ENCODE measurements at regions not wholly inside any gene's neighbourhood (a gene's known extent, or its start where the extent isn't known, plus 50 kb on each side); places are given as distances from the start of the nearest gene placed in this dataset.
A peak's percentile ranks its signal among the peaks of the same experiment; 100 is the strongest.

GRCh38 chr1:191882870-191883269, 275.4 kb upstream of the RGS18 start:
- no peaks in the 10 kb centered on the region for H3K36me3 Mint-ChIP-seq
- peaks cover 0 to 3% of the 10 kb centered on the region in 2 donors for H3K9me3 Mint-ChIP-seq
- no peak for ATAC-seq
- H3K27ac Mint-ChIP-seq, result no peak overlapping the region
- no peak for DNase-seq (ENCODE audit: low spot score in 2 of 2)

- no peak for DNase-seq (ENCODE audit: low spot score in 2 of 2)
- H3K9me3 Mint-ChIP-seq, result peaks cover 0 to 3% of the 10 kb centered on the region in 2 donors
- H3K27ac Mint-ChIP-seq, result no peak overlapping the region
- ATAC-seq, result no peak
- H3K36me3 Mint-ChIP-seq, result no peaks in the 10 kb centered on the region
Observed at GRCh38 chr1:191886977-191887376, 271.3 kb upstream of the RGS18 start.

- DNase-seq (ENCODE audit: low spot score in 2 of 2) (no peak), ATAC-seq (no peak)
- H3K36me3 Mint-ChIP-seq, result no peaks in the 10 kb centered on the region
- H3K27ac Mint-ChIP-seq, result no peak overlapping the region
- H3K9me3 Mint-ChIP-seq, result peaks cover 0 to 3% of the 10 kb centered on the region in 2 donors
Observed at GRCh38 chr1:191888996-191889622, 269.2 kb upstream of the RGS18 start.

DNA sequence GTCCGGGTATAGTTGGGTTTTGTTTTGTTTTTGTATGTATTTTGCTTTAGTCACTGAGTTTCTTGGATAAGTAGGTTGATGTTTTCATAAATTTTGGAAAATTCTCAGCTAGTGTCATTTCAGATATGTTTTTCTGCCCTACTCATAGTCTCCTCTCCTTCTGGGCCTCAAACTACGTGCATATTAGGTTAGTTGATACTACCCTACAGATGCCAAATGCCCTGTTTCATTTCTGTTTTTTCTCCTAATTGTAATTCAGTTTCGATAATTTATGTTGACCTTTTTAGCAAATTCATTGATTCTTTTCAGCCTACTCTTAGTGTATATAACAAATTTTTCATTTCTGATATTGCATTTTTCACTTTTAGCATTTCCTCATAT, 268.6 kb upstream of the RGS18 start:
- no peak overlapping the region for H3K27ac Mint-ChIP-seq
- H3K9me3 Mint-ChIP-seq, result peaks cover 0 to 3% of the 10 kb centered on the region in 2 donors

GRCh38 chr1:191890433-191891088, 267.7 kb upstream of the RGS18 start:
- Mint-ChIP-seq H3K9me3 (peaks cover 0 to 3% of the 10 kb centered on the region in 2 donors), H3K36me3 (no peaks in the 10 kb centered on the region), H3K27ac (no peak overlapping the region)
- ATAC-seq (no peak), DNase-seq (ENCODE audit: low spot score in 2 of 2) (no peak)

More for the DNA sequence above, 268.6 kb upstream of the RGS18 start:
- no peaks in the 10 kb centered on the region for H3K36me3 Mint-ChIP-seq
- ATAC-seq (no peak), DNase-seq (ENCODE audit: low spot score in 2 of 2) (no peak)

- no peak for ATAC-seq
- Mint-ChIP-seq H3K36me3 (no peaks in the 10 kb centered on the region), H3K9me3 (no peaks in the 10 kb centered on the region), H3K27ac (no peak overlapping the region)
- DNase-seq (ENCODE audit: low spot score in 2 of 2), result no peak
Observed at GRCh38 chr1:191892716-191893115, 265.5 kb upstream of the RGS18 start.

GRCh38 chr1:191895049-191895448, 263.2 kb upstream of the RGS18 start:
- Mint-ChIP-seq H3K9me3 (no peaks in the 10 kb centered on the region), H3K27ac (no peak overlapping the region), H3K36me3 (no peaks in the 10 kb centered on the region)
- ATAC-seq, result no peak
- no peak for DNase-seq (ENCODE audit: low spot score in 2 of 2)

DNA sequence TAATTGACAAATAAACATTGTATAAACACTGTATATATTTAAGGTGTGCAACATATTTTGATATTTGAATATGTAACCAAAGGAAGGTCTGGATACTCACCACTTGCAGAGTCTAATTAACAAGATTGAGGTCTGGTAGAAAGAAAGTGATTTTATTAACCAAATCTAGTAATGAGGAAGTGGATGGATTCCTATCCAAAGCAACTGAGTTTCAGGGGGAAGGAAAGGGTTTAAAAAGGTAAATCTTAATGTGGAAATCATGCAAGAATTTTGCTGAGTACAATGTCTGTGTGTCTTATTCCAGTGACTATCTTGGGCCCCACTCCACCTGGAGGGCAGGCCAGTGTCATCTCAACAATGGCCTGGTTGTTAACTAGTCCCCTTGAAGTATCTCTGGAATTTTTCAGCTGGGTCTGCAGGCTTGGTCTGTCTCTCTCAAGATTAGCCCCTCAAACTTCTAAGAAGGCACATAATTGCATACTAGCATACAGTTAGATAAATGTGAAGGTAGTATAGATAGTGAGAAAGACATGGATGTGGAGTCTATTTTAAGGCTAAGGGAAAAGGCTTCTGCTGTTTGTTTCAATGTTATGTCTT, 262.7 kb upstream of the RGS18 start:
- ATAC-seq, result no peak
- no peaks in the 10 kb centered on the region for H3K9me3 Mint-ChIP-seq
- no peaks in the 10 kb centered on the region for H3K36me3 Mint-ChIP-seq
- H3K27ac Mint-ChIP-seq, result no peak overlapping the region
- no peak for DNase-seq (ENCODE audit: low spot score in 2 of 2)

DNA sequence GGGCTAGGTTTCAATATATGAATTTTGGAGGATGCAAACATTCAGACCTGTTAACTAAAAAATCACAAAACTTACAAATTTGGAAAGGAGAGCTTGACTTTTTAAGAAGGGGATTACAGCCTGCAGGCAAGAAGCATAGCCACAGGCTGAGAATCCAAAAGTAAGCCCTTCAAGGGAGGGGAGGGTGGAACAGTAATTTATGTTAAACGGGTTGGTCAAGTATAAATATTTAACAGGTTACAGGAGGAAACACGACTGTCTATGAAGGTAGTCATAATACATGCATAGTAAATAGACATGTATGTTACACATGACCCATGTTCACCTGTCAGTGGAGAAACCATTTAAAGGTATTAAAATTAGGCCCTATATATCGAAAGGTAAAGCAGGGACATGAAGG, 261.1 kb upstream of the RGS18 start:
- no peak overlapping the region for H3K27ac Mint-ChIP-seq

DNA sequence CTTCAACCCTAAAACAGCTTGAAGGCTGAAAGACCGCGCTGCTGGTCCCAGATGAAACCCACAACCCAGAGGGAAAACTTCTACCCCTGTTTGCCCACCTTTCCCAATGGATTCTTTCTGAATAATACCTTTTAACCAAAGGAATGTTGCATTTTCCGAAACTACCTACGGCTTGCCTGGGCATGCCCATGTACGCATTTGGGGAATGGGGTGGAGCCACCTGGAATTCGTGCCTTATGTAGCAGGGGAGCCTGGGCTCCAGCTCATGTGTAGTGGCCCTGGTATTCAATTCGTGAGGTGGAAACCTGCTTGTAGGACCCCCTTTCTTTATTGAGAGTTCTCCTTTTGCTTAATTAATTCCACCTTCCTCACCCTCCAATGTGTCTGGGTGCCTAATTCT, 256.6 kb upstream of the RGS18 start:
- ATAC-seq (no peak), DNase-seq (ENCODE audit: low spot score in 2 of 2) (no peak)
- no peaks in the 10 kb centered on the region for H3K36me3 Mint-ChIP-seq
- no peaks in the 10 kb centered on the region for H3K9me3 Mint-ChIP-seq
- peak overlapping the region in 1 of 2 donors; percentile 15 for H3K27ac Mint-ChIP-seq

More for the DNA sequence above, 261.1 kb upstream of the RGS18 start:
- Mint-ChIP-seq H3K9me3 (no peaks in the 10 kb centered on the region), H3K36me3 (no peaks in the 10 kb centered on the region)
- ATAC-seq, result no peak
- no peak for DNase-seq (ENCODE audit: low spot score in 2 of 2)

GRCh38 chr1:191904991-191905390, 253.3 kb upstream of the RGS18 start:
- Mint-ChIP-seq H3K9me3 (peaks cover 0 to 8% of the 10 kb centered on the region in 2 donors), H3K27ac (no peak overlapping the region), H3K36me3 (no peaks in the 10 kb centered on the region)
- no peak for ATAC-seq
- no peak for DNase-seq (ENCODE audit: low spot score in 2 of 2)

DNA sequence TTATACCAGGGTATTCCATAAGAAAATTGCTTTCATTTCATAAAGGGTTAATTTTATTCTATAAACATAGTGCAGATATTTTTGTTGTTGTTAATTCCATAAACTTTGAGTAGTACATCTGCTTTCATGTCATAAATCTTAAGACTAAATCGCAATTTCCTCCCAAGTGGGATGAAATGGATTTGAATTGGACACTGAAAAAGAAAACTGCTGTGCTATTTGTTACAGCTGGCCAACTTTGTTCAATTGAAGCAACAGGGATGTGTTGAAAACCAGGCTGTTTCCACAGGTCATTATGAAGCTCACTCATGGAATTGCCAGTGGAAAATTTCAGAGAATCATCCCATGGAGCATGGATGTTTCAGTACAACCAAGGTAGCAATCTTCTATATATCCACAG, 252.5 kb upstream of the RGS18 start:
- Mint-ChIP-seq H3K9me3 (peaks cover 0 to 14% of the 10 kb centered on the region in 2 donors), H3K36me3 (peaks cover 0 to 4% of the 10 kb centered on the region in 2 donors), H3K27ac (no peak overlapping the region)
- no peak for ATAC-seq
- DNase-seq (ENCODE audit: low spot score in 2 of 2), result no peak

DNA sequence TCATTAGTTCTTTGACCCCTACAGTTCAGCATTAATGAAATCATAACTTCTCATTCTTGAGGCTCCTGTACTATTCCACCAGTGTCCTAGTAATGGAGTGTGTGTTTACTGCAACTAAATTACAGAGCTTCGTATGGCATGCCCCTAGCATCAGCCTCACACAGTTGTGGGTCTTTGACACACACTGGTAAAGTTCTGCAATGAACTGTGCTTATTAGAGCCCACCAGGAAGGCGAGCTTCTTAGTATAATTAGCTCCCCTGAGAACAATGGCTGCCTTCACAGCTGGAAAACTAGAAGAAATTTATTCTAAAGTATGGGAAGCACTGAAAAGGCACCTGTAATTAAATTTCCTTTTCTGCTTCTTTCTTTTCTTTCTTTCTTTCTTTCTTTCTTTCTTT, 251.1 kb upstream of the RGS18 start:
- no peak overlapping the region for H3K27ac Mint-ChIP-seq

GRCh38 chr1:191910245-191910644, 248.0 kb upstream of the RGS18 start:
- Mint-ChIP-seq H3K36me3 (peaks cover 0 to 5% of the 10 kb centered on the region in 2 donors), H3K27ac (no peak overlapping the region), H3K9me3 (peaks cover 0 to 26% of the 10 kb centered on the region in 2 donors)
- DNase-seq (ENCODE audit: low spot score in 2 of 2) (no peak), ATAC-seq (no peak)

More for the DNA sequence above, 251.1 kb upstream of the RGS18 start:
- ATAC-seq (no peak), DNase-seq (ENCODE audit: low spot score in 2 of 2) (no peak)
- Mint-ChIP-seq H3K9me3 (peaks cover 0 to 26% of the 10 kb centered on the region in 2 donors), H3K36me3 (peaks cover 0 to 5% of the 10 kb centered on the region in 2 donors)

DNA sequence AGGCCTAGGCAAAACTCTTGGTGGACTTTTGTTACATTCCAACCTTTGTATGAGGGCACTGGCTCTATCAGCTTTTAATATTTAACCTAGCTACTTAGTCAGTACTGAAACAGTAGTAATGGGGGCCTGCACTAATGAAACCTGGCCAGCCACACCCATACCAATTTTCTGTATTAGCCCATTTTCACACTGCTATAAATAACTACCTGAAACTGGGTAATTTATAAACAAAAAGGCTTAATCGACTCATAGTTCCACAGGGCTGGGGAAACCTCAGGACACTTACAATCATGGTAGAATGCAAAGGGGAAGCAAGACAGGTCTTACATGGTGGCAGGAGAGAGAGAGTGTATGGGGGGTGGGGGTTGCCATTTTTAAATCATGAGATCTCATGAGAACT, 245.7 kb upstream of the RGS18 start:
- peaks cover 0 to 5% of the 10 kb centered on the region in 2 donors for H3K36me3 Mint-ChIP-seq
- DNase-seq (ENCODE audit: low spot score in 2 of 2), result no peak
- peaks cover 0 to 26% of the 10 kb centered on the region in 2 donors for H3K9me3 Mint-ChIP-seq
- no peak for ATAC-seq
- H3K27ac Mint-ChIP-seq, result no peak overlapping the region

GRCh38 chr1:191913260-191913977, 244.8 kb upstream of the RGS18 start:
- no peak for DNase-seq (ENCODE audit: low spot score in 2 of 2)

DNA sequence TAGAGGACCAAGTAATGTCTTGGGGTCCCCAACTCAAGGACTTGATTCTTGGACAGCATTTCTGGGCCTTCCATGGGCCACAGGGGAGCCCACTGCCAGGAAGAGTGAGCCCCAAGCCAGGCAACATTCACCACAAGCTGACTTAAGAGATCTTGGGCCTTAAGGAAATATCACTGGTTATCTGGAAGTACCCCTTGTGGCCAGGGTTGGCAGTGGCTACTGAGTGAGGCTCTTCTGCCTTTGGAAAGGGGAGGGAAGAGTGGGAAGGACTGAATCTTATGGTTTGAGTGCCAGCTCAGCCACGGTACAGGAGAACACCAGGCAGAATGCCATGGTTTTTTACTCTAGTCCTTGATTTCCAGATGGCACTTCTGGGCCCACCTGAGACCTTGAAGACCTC, 228.9 kb upstream of the RGS18 start:
- ATAC-seq (no peak), DNase-seq (ENCODE audit: low spot score in 2 of 2) (no peak)
- no peak overlapping the region for H3K27ac Mint-ChIP-seq
- H3K9me3 Mint-ChIP-seq, result peaks cover 16 to 23% of the 10 kb centered on the region in 2 donors
- peaks cover 0 to 9% of the 10 kb centered on the region in 2 donors for H3K36me3 Mint-ChIP-seq

More at GRCh38 chr1:191913260-191913977, 244.8 kb upstream of the RGS18 start:
- Mint-ChIP-seq H3K36me3 (peaks cover 0 to 5% of the 10 kb centered on the region in 2 donors), H3K27ac (no peak overlapping the region), H3K9me3 (peaks cover 0 to 18% of the 10 kb centered on the region in 2 donors)
- no peak for ATAC-seq
